Calu3 (cell line): ENCODE measurements at regions not wholly inside any gene's neighbourhood (a gene's known extent, or its start where the extent isn't known, plus 50 kb on each side); places are given as distances from the start of the nearest gene placed in this dataset.

Experiments
- BruUV-seq: library from RNA; stranded (reverse); fragments of 400-500 nt; replicated peaks from 2 replicates; lab custom pipeline; 2021; lab: Mats Ljungman, UMichigan
- CTCF ChIA-PET: fragments of 300-600 bp; sonication (Branson Sonifier 250); formaldehyde crosslinking; loops from one replicate; lab custom pipeline; 2022; ENCODE audit warnings: antibody characterized with exemption; lab: Charles Lee
- DNase-seq: peaks from one replicate; pipeline ENCODE4 v3.0.0; 2022
- H3K27ac Mint-ChIP-seq: one replicate; pipeline ENCODE4 v1.8.0; 2022; ENCODE audit warnings: mixed read lengths; ENCODE audit not compliant: unreplicated experiment
- H3K27me3 Mint-ChIP-seq: one replicate; pipeline ENCODE4 v1.8.0; 2022; ENCODE audit warnings: mixed read lengths; ENCODE audit not compliant: unreplicated experiment
- H3K36me3 Mint-ChIP-seq: one replicate; pipeline ENCODE4 v1.8.0; 2022; ENCODE audit warnings: mild to moderate bottlenecking, moderate library complexity, mixed read lengths; ENCODE audit not compliant: insufficient read depth, unreplicated experiment
- H3K4me1 Mint-ChIP-seq: one replicate; pipeline ENCODE4 v1.8.0; 2022; ENCODE audit warnings: mild to moderate bottlenecking, low read depth, mixed read lengths; ENCODE audit not compliant: unreplicated experiment
- H3K4me3 Mint-ChIP-seq: one replicate; pipeline ENCODE4 v1.8.0; 2022; ENCODE audit warnings: mild to moderate bottlenecking, low read depth, moderate library complexity, mixed read lengths; ENCODE audit not compliant: unreplicated experiment
- H3K9me3 Mint-ChIP-seq: one replicate; pipeline ENCODE4 v1.8.0; 2022; ENCODE audit warnings: low read depth, mixed read lengths; ENCODE audit not compliant: unreplicated experiment
- intact Hi-C: fragments of 100-400 bp; cut with micrococcal nuclease; formaldehyde crosslinking; loops from one replicate; pipeline ENCODE4 v1.10.0; 2022; ENCODE audit not compliant: unreplicated experiment
- TF ChIP-seq, protein P1 (sequence below): fragments of 200-600 bp; IDR thresholded peaks from one replicate; pipeline ENCODE4 v1.8.0; 2022; ENCODE audit warnings: antibody characterized with exemption; ENCODE audit not compliant: unreplicated experiment

DNA sequence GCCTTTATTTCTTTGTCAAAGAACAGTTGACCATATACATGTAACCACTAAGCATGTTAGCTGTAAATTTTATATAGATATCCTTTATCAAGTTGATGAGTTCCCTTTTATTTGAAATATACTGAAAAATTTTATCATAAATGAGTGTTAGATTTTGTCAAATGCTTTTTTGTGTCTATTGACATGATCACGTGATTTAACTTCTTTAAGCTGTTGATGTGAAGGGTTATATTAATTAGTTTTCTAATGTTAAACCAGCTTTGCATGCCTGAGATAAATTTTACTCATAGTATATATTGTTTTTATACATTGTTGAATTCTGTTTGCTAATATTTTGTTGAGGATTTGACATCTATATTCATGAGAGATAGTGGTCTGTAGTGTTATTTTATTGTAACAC lies 241.9 kb upstream of the CDH20 start:
- no peaks in the 10 kb centered on the region for H3K27me3 Mint-ChIP-seq
- no TSS peak for BruUV-seq
- no peaks in the 10 kb centered on the region for H3K9me3 Mint-ChIP-seq
- H3K4me3 Mint-ChIP-seq: no peak overlapping the region
- no peaks in the 10 kb centered on the region for H3K4me1 Mint-ChIP-seq
- no peak overlapping the region for H3K27ac Mint-ChIP-seq
- peaks cover 6% of the 10 kb centered on the region for H3K36me3 Mint-ChIP-seq
- intact Hi-C loops: no loop called here
- CTCF ChIA-PET: no interaction called here
- DNase-seq: no peak
- TF ChIP-seq, protein P1, sequence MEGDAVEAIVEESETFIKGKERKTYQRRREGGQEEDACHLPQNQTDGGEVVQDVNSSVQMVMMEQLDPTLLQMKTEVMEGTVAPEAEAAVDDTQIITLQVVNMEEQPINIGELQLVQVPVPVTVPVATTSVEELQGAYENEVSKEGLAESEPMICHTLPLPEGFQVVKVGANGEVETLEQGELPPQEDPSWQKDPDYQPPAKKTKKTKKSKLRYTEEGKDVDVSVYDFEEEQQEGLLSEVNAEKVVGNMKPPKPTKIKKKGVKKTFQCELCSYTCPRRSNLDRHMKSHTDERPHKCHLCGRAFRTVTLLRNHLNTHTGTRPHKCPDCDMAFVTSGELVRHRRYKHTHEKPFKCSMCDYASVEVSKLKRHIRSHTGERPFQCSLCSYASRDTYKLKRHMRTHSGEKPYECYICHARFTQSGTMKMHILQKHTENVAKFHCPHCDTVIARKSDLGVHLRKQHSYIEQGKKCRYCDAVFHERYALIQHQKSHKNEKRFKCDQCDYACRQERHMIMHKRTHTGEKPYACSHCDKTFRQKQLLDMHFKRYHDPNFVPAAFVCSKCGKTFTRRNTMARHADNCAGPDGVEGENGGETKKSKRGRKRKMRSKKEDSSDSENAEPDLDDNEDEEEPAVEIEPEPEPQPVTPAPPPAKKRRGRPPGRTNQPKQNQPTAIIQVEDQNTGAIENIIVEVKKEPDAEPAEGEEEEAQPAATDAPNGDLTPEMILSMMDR: no peak

DNA sequence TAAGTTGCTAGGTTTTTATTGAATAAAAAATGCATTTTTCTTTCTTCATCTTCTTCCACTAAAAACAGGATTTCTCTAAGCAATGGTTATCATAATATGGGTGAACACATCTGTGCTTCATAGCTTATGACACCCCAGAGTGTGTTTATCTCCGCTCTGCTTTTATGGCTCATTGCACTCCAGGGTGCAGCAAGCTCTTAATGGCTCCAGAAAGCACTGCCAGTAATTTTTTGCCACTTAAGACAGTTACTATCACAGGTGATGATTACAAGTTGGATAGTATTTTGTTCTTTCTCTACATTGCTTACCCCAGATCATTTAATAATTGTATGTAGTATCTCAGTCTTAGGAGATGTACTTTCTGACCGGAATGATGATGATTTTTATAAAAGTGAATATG lies 239.3 kb upstream of the CDH20 start:
- no TSS peak for BruUV-seq
- intact Hi-C loops: no loop called here
- CTCF ChIA-PET: no interaction called here
- H3K27ac Mint-ChIP-seq: no peak overlapping the region
- peaks cover under 1% of the 10 kb centered on the region for H3K36me3 Mint-ChIP-seq
- H3K4me1 Mint-ChIP-seq: no peaks in the 10 kb centered on the region
- TF ChIP-seq, protein P1: no peak
- peaks cover 2% of the 10 kb centered on the region for H3K27me3 Mint-ChIP-seq
- no peak overlapping the region for H3K4me3 Mint-ChIP-seq
- DNase-seq: no peak
- H3K9me3 Mint-ChIP-seq: no peaks in the 10 kb centered on the region

DNA sequence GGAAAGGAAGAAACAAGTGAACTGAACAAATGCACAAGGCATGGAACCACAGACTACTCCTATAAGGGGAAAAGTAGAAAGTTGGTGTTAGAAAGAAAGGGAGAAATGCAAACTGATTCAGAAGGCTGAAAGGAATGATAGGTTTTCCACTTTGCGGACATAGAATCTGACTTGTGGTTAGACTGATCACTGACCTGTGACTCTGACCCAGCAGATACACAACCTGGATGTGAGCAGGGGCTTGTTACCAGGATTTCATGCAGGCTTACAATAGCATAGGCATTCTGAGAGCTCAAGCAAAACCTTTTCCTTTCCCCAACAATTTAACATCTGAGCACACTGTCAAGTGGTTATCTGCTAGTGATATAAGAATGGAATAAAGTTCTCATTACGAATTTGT lies 237.0 kb upstream of the CDH20 start:
- H3K9me3 Mint-ChIP-seq: no peaks in the 10 kb centered on the region
- BruUV-seq: no TSS peak
- TF ChIP-seq, protein P1: no peak

DNA sequence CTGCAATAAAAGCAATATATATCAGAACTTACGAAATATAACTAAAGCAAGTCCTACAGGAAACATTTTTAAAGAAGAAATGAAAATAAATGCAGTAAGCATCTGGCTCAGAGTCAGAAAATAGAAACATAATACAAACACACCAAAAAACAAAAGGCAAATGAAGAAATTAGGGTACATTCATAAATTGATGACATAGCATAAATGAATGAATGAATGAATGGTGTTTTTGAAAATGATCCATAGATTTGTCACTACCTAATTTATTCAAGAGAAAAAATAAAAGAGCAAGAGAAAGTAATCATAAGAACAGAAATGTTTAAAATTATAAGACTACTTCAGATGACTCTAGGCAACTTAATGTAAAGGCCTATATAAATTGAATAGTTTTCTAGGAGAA lies 226.1 kb upstream of the CDH20 start:
- CTCF ChIA-PET: no interaction called here
- BruUV-seq: no TSS peak
- Mint-ChIP-seq H3K27ac (no peak overlapping the region), H3K9me3 (no peaks in the 10 kb centered on the region), H3K27me3 (no peaks in the 10 kb centered on the region), H3K36me3 (no peaks in the 10 kb centered on the region), H3K4me1 (no peaks in the 10 kb centered on the region), H3K4me3 (no peak overlapping the region)
- TF ChIP-seq, protein P1: no peak
- intact Hi-C loops: no loop called here
- DNase-seq: no peak

More for the DNA sequence above, 237.0 kb upstream of the CDH20 start:
- Mint-ChIP-seq H3K27ac (no peak overlapping the region), H3K4me1 (no peaks in the 10 kb centered on the region), H3K27me3 (peaks cover 14% of the 10 kb centered on the region), H3K4me3 (no peak overlapping the region), H3K36me3 (no peaks in the 10 kb centered on the region)
- no peak for DNase-seq
- intact Hi-C loops: no loop called here
- CTCF ChIA-PET: no interaction called here
